SK-N-MC (cell line): ENCODE measurements at regions not wholly inside any gene's neighbourhood (a gene's known extent, or its start where the extent isn't known, plus 50 kb on each side); places are given as distances from the start of the nearest gene placed in this dataset.

Experiments
- EZH2 ChIP-seq: fragments of 200-600 bp; sonication (generic); IDR thresholded peaks from one replicate; pipeline ENCODE4 v1.6.1; 2017; ENCODE audit warnings: antibody characterized with exemption
- FOXP2 ChIP-seq: optimal IDR thresholded peaks from 2 replicates; pipeline ENCODE3; 2011; ENCODE audit warnings: mild to moderate bottlenecking, moderate library complexity; ENCODE audit not compliant: insufficient read depth; ENCODE audit errors: extremely low read length, control extremely low read depth
- POLR2AphosphoS5 ChIP-seq: IDR thresholded peaks from 2 replicates; pipeline ENCODE4 v1.6.1; 2012; ENCODE audit warnings: mild to moderate bottlenecking, low read depth, low read length, borderline replicate concordance

DNA sequence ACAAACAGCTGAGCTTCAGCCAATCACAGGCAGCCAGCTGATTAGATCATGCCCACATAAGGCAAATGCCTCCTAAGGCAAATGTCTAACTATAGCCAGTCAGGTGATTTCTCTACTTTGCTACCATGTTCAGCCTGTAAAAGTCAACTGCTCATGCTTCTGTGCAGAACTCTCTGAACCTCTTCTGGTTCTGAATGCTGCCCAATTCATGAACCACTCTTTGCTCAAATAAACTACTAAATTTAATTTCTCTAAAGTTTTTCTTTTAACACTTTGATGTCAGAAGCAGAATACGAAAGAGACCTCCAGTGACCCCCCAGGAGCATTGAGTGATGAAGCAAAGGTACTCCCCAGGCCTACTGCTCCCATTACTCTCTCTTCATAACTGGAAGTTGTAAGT lies 240.7 kb upstream of the IPO5 start:
- TF ChIP-seq EZH2, result no peak
- TF ChIP-seq POLR2AphosphoS5, result no peak
- TF ChIP-seq FOXP2, result no peak
